A549 (cell line): ENCODE measurements at regions not wholly inside any gene's neighbourhood (a gene's known extent, or its start where the extent isn't known, plus 50 kb on each side); places are given as distances from the start of the nearest gene placed in this dataset.

Experiments used
- ATAC-seq, 2 experiments: fragments of 200-7000 bp in 1 of 2; fragments of >200 bp in 1 of 2; cut with Nextera tagmentation in 1 of 2; cut with Tn5 transposase in 1 of 2; 3 replicates each; pipeline versions ENCODE4 v1.8.0 to v1.9.1; 2018 to 2020; ENCODE audit warnings: mild to moderate bottlenecking in 1 of 2, moderate library complexity in 1 of 2
- CTCF ChIA-PET: fragments of 300-600 bp; sonication (Branson Sonifier 250); formaldehyde crosslinking; extraction: SDS; loops from one replicate; lab custom pipeline; 2021; ENCODE audit warnings: antibody characterized with exemption, inconsistent platforms; lab: Yijun Ruan, JAX
- POLR2A ChIA-PET: fragments of 350-600 bp; formaldehyde crosslinking; extraction: SDS; loops from one replicate; lab custom pipeline; 2021; ENCODE audit warnings: antibody characterized with exemption, inconsistent platforms; lab: Yijun Ruan, JAX
- DNase-seq, 2 experiments: peaks; one replicate each; pipeline versions ENCODE4 v3.0.0 to v3.0.0-alpha.2; 2011 to 2016; ENCODE audit warnings: low read depth in 1 of 2, low spot score in 1 of 2
- FAIRE-seq: peaks from 2 replicates; lab custom pipeline; 2011; peaks lifted over from hg19 to GRCh38; lab: Jason Lieb, UNC
- H3K27ac ChIP-seq, 2 experiments: fragments of >200 bp; sonication (Bioruptor Twin); formaldehyde crosslinking; 3 replicates each; pipeline ENCODE4 v1.5.1; 2016 to 2017
- H3K4me1 ChIP-seq: fragments of >200 bp; sonication (Bioruptor Twin); formaldehyde crosslinking; 3 replicates; pipeline ENCODE4 v1.6.1; 2016
- H3K4me2 ChIP-seq: fragments of >200 bp; sonication (Bioruptor Twin); formaldehyde crosslinking; 3 replicates; pipeline ENCODE4 v1.6.1; 2016
- H3K4me3 ChIP-seq: fragments of >200 bp; sonication (Bioruptor Twin); formaldehyde crosslinking; 3 replicates; pipeline ENCODE4 v1.5.1; 2016
- H3K9me3 ChIP-seq: fragments of >200 bp; sonication (Bioruptor Twin); formaldehyde crosslinking; 3 replicates; pipeline ENCODE4 v1.6.1; 2016
- CHD2 ChIP-seq: fragments of 150-350 bp; IDR thresholded peaks from 2 replicates; pipeline ENCODE4 v1.6.1; 2014; ENCODE audit warnings: low read length; ENCODE audit not compliant: partially characterized antibody
- CHD4 ChIP-seq: fragments of 200-600 bp; sonication (generic); IDR thresholded peaks from 2 replicates; pipeline ENCODE4 v1.6.1; 2016; ENCODE audit warnings: antibody characterized with exemption, mild to moderate bottlenecking, borderline replicate concordance
- E2F6 ChIP-seq: IDR thresholded peaks from 2 replicates; pipeline ENCODE4 v1.6.1; 2012; ENCODE audit warnings: low read depth, borderline replicate concordance
- EHMT2 ChIP-seq: fragments of 200-600 bp; sonication (generic); IDR thresholded peaks from 2 replicates; pipeline ENCODE4 v1.6.1; 2016; ENCODE audit warnings: antibody characterized with exemption, low read depth, mild to moderate bottlenecking, moderate library complexity
- FOSL2 ChIP-seq, 2 experiments: fragments of 450-650 bp in 1 of 2; fragments of >200 bp in 1 of 2; sonication (Bioruptor Twin) in 1 of 2; formaldehyde crosslinking; IDR thresholded peaks; 2 replicates each; pipeline versions ENCODE4 v1.5.0 to v1.6.1; 2016 to 2020; ENCODE audit warnings: mild to moderate bottlenecking in 1 of 2, moderate library complexity in 1 of 2
- GATA3 ChIP-seq: IDR thresholded peaks from 2 replicates; pipeline ENCODE4 v1.6.1; 2012; ENCODE audit warnings: borderline replicate concordance
- HDAC2 ChIP-seq: fragments of 200-600 bp; sonication (generic); IDR thresholded peaks from 2 replicates; pipeline ENCODE4 v1.6.1; 2016
- KDM5A ChIP-seq: fragments of 200-600 bp; sonication (generic); IDR thresholded peaks from 2 replicates; pipeline ENCODE4 v1.6.1; 2016; ENCODE audit warnings: antibody characterized with exemption, mild to moderate bottlenecking
- MAZ ChIP-seq: fragments of 150-350 bp; IDR thresholded peaks from 2 replicates; pipeline ENCODE4 v1.6.1; 2014; ENCODE audit warnings: antibody characterized with exemption, low read depth, low read length, borderline replicate concordance
- PBX3 ChIP-seq: IDR thresholded peaks from 2 replicates; pipeline ENCODE4 v1.6.1; 2012
- PHF8 ChIP-seq: fragments of 200-600 bp; sonication (generic); IDR thresholded peaks from 2 replicates; pipeline ENCODE4 v1.6.1; 2016; ENCODE audit warnings: low read depth, mild to moderate bottlenecking, antibody characterized with exemption, moderate library complexity, borderline replicate concordance
- RARB ChIP-seq: fragments of 250-450 bp; sonication (Bioruptor Pico); IDR thresholded peaks from 2 replicates; pipeline ENCODE4 v1.8.0; 2021; ENCODE audit warnings: mild to moderate bottlenecking, moderate library complexity
- RCOR1 ChIP-seq: fragments of 150-350 bp; IDR thresholded peaks from 2 replicates; pipeline ENCODE4 v1.6.1; 2014; ENCODE audit warnings: antibody characterized with exemption, low read length, low read depth
- RFX5 ChIP-seq: fragments of 450-650 bp; IDR thresholded peaks from 2 replicates; pipeline ENCODE4 v1.7.1; 2014; ENCODE audit warnings: antibody characterized with exemption, mild to moderate bottlenecking, moderate library complexity
- RNF2 ChIP-seq: fragments of 200-600 bp; sonication (generic); IDR thresholded peaks from 2 replicates; pipeline ENCODE4 v1.6.1; 2016; ENCODE audit warnings: low read depth, mild to moderate bottlenecking, antibody characterized with exemption, moderate library complexity, borderline replicate concordance
- SMC3 ChIP-seq: fragments of >200 bp; sonication (Bioruptor Twin); formaldehyde crosslinking; IDR thresholded peaks from 3 replicates; pipeline ENCODE4 v1.6.1; 2018; ENCODE audit warnings: inconsistent platforms
- USF2 ChIP-seq: fragments of 450-650 bp; IDR thresholded peaks from 2 replicates; pipeline ENCODE4 v1.6.1; 2014; ENCODE audit warnings: antibody characterized with exemption
- WGBS: methylation state at CpG from one replicate; pipeline ENCODE4 v1.1.6; 2017; ENCODE audit errors: missing lambda C conversion rate; 5-methylcytosine and 5-hydroxymethylcytosine counted together

GRCh38 chr3:110456001-110456400 lies 615.6 kb upstream of the NECTIN3 start:
- H3K9me3 ChIP-seq: no peaks in the 10 kb centered on the region
- H3K4me2 ChIP-seq: no peak overlapping the region
- H3K4me3 ChIP-seq: no peak overlapping the region
- ATAC-seq: no peak
- DNase-seq: no peak
- H3K27ac ChIP-seq: no peak overlapping the region
- no peak for TF ChIP-seq RNF2
- TF ChIP-seq PBX3: no peak
- no peaks in the 10 kb centered on the region for H3K4me1 ChIP-seq
- WGBS: 58% methylated on average over 2 of the region's 2 CpGs
- POLR2A ChIA-PET: no interaction called here
- CTCF ChIA-PET: no interaction called here
- no peak for FAIRE-seq

GRCh38 chr3:110456438-110457138 lies 615.0 kb upstream of the NECTIN3 start:
- H3K4me3 ChIP-seq: no peak overlapping the region
- WGBS: 73% methylated on average over 4 of the region's 4 CpGs
- FAIRE-seq (no peak), ATAC-seq (no peak), DNase-seq (no peak)
- H3K9me3 ChIP-seq: no peaks in the 10 kb centered on the region
- H3K4me2 ChIP-seq: no peak overlapping the region
- H3K4me1 ChIP-seq: no peaks in the 10 kb centered on the region
- no peak for TF ChIP-seq GATA3
- TF ChIP-seq E2F6: no peak
- no peak for TF ChIP-seq FOSL2 (IDR thresholded peaks at IDR 0.05)
- no peak for TF ChIP-seq FOSL2 (CRISPR knock-in tag; IDR thresholded peaks at IDR 0.05)
- TF ChIP-seq EHMT2: no peak
- no peak for TF ChIP-seq SMC3
- TF ChIP-seq CHD2: no peak
- TF ChIP-seq RCOR1: no peak
- no peak for TF ChIP-seq HDAC2
- no peak for TF ChIP-seq USF2
- TF ChIP-seq CHD4: no peak
- TF ChIP-seq RARB (CRISPR knock-in tag): no peak
- TF ChIP-seq PBX3: no peak
- ChIA-PET POLR2A (no interaction called here), CTCF (no interaction called here)
- no peak overlapping the region for H3K27ac ChIP-seq

- ATAC-seq (no peak), FAIRE-seq (no peak), DNase-seq (no peak)
- no peak overlapping the region for H3K4me3 ChIP-seq
- H3K4me2 ChIP-seq: no peak overlapping the region
- 56% methylated on average over 5 of the region's 5 CpGs for WGBS
- TF ChIP-seq PHF8 (no peak), RFX5 (no peak), KDM5A (no peak), RCOR1 (no peak), E2F6 (no peak), HDAC2 (no peak), MAZ (no peak)
- H3K27ac ChIP-seq: no peak overlapping the region
- CTCF ChIA-PET: no interaction called here
- no peaks in the 10 kb centered on the region for H3K4me1 ChIP-seq
- H3K9me3 ChIP-seq: no peaks in the 10 kb centered on the region
- POLR2A ChIA-PET: no interaction called here
These were observed 614.1 kb upstream of the NECTIN3 start for GRCh38 chr3:110457508-110457907.
